ENCODE measurements at regions not wholly inside any gene's neighbourhood (a gene's known extent, or its start where the extent isn't known, plus 50 kb on each side); places are given as distances from the start of the nearest gene placed in this dataset.

DNA sequence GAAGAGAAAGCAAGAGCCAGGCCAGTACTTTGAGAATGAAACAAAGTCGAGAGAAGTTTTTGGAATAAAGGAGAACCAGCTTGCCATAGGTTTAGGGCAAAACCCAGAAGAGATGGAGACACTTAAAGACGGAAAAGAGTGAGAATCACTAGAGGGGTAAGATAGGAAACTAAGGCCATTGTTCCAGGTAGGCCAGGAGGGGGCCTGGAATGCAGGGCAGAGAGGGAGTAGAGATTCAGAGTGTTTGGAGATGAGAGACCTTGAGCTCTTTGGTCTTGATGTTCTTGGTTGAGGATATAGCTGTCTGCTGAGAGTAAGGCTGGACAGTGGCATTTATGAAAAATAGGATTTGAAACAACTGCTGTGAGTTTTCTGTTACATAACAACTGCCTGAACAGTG lies 263.3 kb upstream of the POU2AF2 start:
- no peak for DNase-seq (ENCODE audit: low read depth)
- H3K4me3 ChIP-seq (ENCODE audit: low read depth, low read length), result no peak overlapping the region
- in situ Hi-C loops (cut with HindIII; ENCODE audit: low sequenced_read_pairs), result no loop called here
- TF ChIP-seq, protein P1, sequence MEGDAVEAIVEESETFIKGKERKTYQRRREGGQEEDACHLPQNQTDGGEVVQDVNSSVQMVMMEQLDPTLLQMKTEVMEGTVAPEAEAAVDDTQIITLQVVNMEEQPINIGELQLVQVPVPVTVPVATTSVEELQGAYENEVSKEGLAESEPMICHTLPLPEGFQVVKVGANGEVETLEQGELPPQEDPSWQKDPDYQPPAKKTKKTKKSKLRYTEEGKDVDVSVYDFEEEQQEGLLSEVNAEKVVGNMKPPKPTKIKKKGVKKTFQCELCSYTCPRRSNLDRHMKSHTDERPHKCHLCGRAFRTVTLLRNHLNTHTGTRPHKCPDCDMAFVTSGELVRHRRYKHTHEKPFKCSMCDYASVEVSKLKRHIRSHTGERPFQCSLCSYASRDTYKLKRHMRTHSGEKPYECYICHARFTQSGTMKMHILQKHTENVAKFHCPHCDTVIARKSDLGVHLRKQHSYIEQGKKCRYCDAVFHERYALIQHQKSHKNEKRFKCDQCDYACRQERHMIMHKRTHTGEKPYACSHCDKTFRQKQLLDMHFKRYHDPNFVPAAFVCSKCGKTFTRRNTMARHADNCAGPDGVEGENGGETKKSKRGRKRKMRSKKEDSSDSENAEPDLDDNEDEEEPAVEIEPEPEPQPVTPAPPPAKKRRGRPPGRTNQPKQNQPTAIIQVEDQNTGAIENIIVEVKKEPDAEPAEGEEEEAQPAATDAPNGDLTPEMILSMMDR (IDR thresholded peaks at IDR 0.05; ENCODE audit: low read depth, low read length, missing control alignments), result no peak

DNA sequence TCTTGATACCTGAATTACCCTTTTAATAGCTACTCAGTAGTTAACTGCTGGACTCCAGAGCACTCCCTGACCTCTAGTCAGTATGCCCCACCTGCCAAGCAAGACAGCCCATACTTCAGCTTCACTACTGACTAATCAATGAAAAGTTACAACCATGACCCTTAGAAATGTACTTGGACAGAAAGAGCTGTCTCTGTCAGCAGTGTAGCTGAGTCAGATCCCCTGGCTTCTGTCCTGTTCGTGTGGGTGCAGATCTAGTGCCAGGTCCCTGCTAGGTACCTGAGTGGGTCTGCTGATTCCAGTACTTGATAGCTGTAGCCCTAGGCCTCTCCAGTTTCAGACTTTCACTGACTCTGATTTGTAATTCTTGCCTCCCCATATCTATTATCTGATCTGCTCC lies 265.8 kb upstream of the POU2AF2 start:
- no peak overlapping the region for H3K4me3 ChIP-seq (ENCODE audit: low read depth, low read length)
- no peak for DNase-seq (ENCODE audit: low read depth)
- TF ChIP-seq, protein P1 (IDR thresholded peaks at IDR 0.05; ENCODE audit: low read depth, low read length, missing control alignments), result no peak
- in situ Hi-C loops (cut with HindIII; ENCODE audit: low sequenced_read_pairs), result no loop called here

DNA sequence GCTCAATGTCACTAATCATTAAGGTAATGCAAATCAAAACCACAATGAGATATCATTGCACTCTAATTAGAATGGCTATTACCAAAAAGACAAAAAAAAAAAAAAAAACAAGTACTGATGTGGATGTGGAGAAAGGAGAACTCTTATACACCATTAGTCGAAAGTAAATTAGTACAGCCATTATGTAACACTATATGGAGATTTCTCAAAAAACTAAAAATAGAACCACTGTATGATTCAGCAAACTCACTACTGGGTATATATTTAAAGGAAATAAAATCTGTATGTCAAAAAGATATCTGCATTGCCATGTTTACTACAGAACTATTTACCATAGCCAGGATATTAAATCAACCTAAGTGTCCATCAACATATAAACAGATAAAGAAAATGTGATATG lies 265.4 kb upstream of the ARHGAP20 start:
- TF ChIP-seq, protein P1 (IDR thresholded peaks at IDR 0.05; ENCODE audit: low read depth, low read length, missing control alignments), result no peak
- in situ Hi-C loops (cut with HindIII; ENCODE audit: low sequenced_read_pairs), result no loop called here
- DNase-seq (ENCODE audit: low read depth), result no peak
- H3K4me3 ChIP-seq (ENCODE audit: low read depth, low read length), result no peak overlapping the region

DNA sequence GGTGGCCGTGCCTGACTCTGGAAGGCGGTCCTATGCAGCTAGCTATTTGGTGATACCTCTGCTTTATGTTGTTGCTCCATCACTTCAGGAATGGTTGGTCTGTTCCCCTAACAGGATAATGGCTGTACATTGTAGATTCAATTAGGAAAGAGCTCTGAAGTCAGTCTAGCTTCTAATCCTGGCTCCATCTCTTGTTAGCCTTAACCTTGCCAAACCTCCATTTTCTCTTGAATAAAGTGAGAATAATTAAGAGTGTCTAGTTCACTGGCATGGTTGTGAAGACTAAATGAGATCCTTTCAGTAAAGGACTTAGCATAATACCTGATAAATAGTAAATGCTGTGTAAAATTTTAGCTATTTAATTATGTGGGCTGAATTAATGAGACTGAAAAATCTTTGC lies 262.5 kb upstream of the ARHGAP20 start:
- DNase-seq (ENCODE audit: low read depth), result no peak
- in situ Hi-C loops (cut with HindIII; ENCODE audit: low sequenced_read_pairs), result no loop called here
- H3K4me3 ChIP-seq (ENCODE audit: low read depth, low read length), result no peak overlapping the region
- TF ChIP-seq, protein P1 (IDR thresholded peaks at IDR 0.05; ENCODE audit: low read depth, low read length, missing control alignments), result no peak

DNA sequence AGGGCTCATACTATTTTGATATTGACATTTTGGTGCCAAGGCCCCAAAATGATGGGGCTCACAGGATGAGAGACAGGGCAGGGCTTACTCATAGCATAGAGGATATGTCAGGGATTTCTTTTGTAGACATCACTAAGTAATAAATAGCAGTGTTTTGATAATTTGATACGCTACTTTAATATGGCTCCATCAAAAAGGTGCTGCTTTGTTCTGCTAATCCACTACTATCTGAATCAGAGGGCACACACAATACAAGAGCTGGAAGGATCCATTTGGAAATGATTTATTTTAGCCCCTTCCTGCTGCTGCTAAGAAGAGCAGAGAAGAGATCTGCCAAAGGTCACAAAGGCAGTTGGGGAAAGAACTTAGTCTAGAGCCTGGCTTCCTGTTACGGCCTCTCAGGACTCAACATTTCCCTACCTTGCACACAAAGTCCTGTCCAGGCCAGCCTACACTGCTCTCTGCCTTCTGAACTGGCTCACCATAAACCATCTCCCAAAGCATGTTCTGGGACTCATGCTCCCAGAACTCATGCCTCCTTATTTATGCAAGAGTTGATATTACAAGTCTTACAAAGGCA lies 261.3 kb upstream of the ARHGAP20 start:
- DNase-seq (ENCODE audit: low read depth), result no peak
- TF ChIP-seq, protein P1 (IDR thresholded peaks at IDR 0.05; ENCODE audit: low read depth, low read length, missing control alignments), result no peak
- in situ Hi-C loops (cut with HindIII; ENCODE audit: low sequenced_read_pairs), result no loop called here
- H3K4me3 ChIP-seq (ENCODE audit: low read depth, low read length), result no peak overlapping the region

DNA sequence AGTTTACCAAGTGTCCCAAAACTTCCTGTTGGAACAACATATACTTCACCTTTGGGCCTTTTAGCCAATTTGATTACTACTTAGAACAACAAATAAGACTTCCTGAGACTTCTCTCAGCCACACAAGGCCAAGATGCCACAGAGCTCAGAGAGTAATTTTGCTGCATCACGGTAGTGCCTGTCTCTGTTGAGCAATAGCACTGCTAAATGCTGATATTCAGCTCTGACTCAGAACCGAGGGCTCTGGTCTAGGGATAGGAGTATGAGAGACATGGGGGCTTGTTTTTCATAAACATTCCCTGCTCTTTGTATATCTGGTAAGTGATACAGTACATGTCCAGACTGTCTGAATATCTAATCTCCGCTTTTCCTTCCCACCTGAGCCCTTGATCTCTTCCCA lies 260.4 kb upstream of the ARHGAP20 start:
- H3K4me3 ChIP-seq (ENCODE audit: low read depth, low read length), result no peak overlapping the region
- DNase-seq (ENCODE audit: low read depth), result no peak
- TF ChIP-seq, protein P1 (IDR thresholded peaks at IDR 0.05; ENCODE audit: low read depth, low read length, missing control alignments), result no peak
- in situ Hi-C loops (cut with HindIII; ENCODE audit: low sequenced_read_pairs), result no loop called here
